Common myeloid progenitor, CD34-positive (primary cell): ENCODE measurements at regions not wholly inside any gene's neighbourhood (a gene's known extent, or its start where the extent isn't known, plus 50 kb on each side); places are given as distances from the start of the nearest gene placed in this dataset.

ENCODE experiments used
- CTCF ChIA-PET: fragments of 350-600 bp; sonication (Branson Sonifier 250); formaldehyde crosslinking; loops from one replicate; lab custom pipeline; 2021; ENCODE audit warnings: antibody characterized with exemption; lab: Charles Lee
- POLR2A ChIA-PET: fragments of 350-600 bp; sonication (Branson Sonifier 250); formaldehyde crosslinking; loops from one replicate; lab custom pipeline; 2021; ENCODE audit warnings: antibody characterized with exemption; lab: Charles Lee
- DNase-seq, 3 donors: peaks; one replicate each; pipeline versions ENCODE4 v3.0.0 to v3.0.0-alpha.2; 2013
- H3K27ac ChIP-seq, 2 experiments: 1 replicate in 1 of 2; 2 replicates in 1 of 2; pipeline ENCODE4 v1.7.0; 2013; ENCODE audit warnings: inconsistent platforms in 2 of 2, low read length in 2 of 2, mild to moderate bottlenecking in 2 of 2, low read depth in 1 of 2, moderate library complexity in 1 of 2; ENCODE audit not compliant: severe bottlenecking in 2 of 2, insufficient read depth in 1 of 2, poor library complexity in 1 of 2
- H3K27me3 ChIP-seq, 5 experiments: replicated peaks in 2 of 5; 1 replicate in 3 of 5; 2 replicates in 2 of 5; pipeline versions ENCODE4 v1.6.1 to v1.7.0; 2013; ENCODE audit warnings: low read length in 4 of 5, mild to moderate bottlenecking in 2 of 5, moderate library complexity in 2 of 5, inconsistent platforms in 1 of 5; ENCODE audit not compliant: insufficient read depth in 5 of 5, control insufficient read depth in 4 of 5
- H3K36me3 ChIP-seq, 4 experiments: 1 replicate in 2 of 4; 2 replicates in 2 of 4; pipeline versions ENCODE4 v1.6.1 to v1.7.0; 2013; ENCODE audit warnings: low read length in 3 of 4, control low read depth in 1 of 4, mild to moderate bottlenecking in 1 of 4; ENCODE audit not compliant: control insufficient read depth in 4 of 4, insufficient read depth in 4 of 4
- H3K4me1 ChIP-seq, 4 experiments: 1 replicate in 3 of 4; 2 replicates in 1 of 4; pipeline versions ENCODE4 v1.6.1 to v1.7.1; 2013; ENCODE audit warnings: low read length in 3 of 4, mild to moderate bottlenecking in 3 of 4, control low read depth in 1 of 4, inconsistent platforms in 1 of 4, moderate library complexity in 1 of 4; ENCODE audit not compliant: control insufficient read depth in 4 of 4, insufficient read depth in 4 of 4; ENCODE audit errors: control extremely low read depth in 1 of 4
- H3K4me3 ChIP-seq, 7 experiments: 1 replicate in 4 of 7; 2 replicates in 3 of 7; pipeline versions ENCODE4 v1.5.1 to v1.7.0; 2013; ENCODE audit warnings: mild to moderate bottlenecking in 7 of 7, low read length in 6 of 7, moderate library complexity in 6 of 7, inconsistent platforms in 2 of 7, low read depth in 2 of 7, control low read depth in 1 of 7; ENCODE audit not compliant: insufficient read depth in 4 of 7, control insufficient read depth in 1 of 7; ENCODE audit errors: extremely low read depth in 1 of 7
- H3K9me3 ChIP-seq, 5 experiments: 1 replicate in 4 of 5; 2 replicates in 1 of 5; pipeline versions ENCODE4 v1.6.1 to v1.7.1; 2013; ENCODE audit warnings: low read length in 4 of 5, mild to moderate bottlenecking in 2 of 5, inconsistent platforms in 1 of 5, low read depth in 1 of 5, moderate library complexity in 1 of 5; ENCODE audit not compliant: control insufficient read depth in 4 of 5, insufficient read depth in 2 of 5; ENCODE audit errors: control extremely low read depth in 1 of 5
- WGBS: methylation state at CpG from one replicate; pipeline ENCODE4 v1.1.5; 2013; ENCODE audit not compliant: insufficient coverage; 5-methylcytosine and 5-hydroxymethylcytosine counted together

GRCh38 chr7:53520841-53521240 lies 485.4 kb downstream of the POM121L12 start:
- POLR2A ChIA-PET = no interaction called here
- no peak overlapping the region for H3K4me3 ChIP-seq
- whole genome bisulfite sequencing = 100% methylated on average over 4 of the region's 5 CpGs
- DNase-seq = no peak
- H3K27me3 ChIP-seq = no peaks in the 10 kb centered on the region
- CTCF ChIA-PET = no interaction called here
- H3K36me3 ChIP-seq = no peaks in the 10 kb centered on the region
- peaks cover 0 to 3% (median 0%) of the 10 kb centered on the region in 5 experiments for H3K9me3 ChIP-seq
- H3K27ac ChIP-seq = no peak overlapping the region
- H3K4me1 ChIP-seq = no peaks in the 10 kb centered on the region

- H3K9me3 ChIP-seq = peaks cover 0 to 3% (median 0%) of the 10 kb centered on the region in 5 experiments
- H3K4me3 ChIP-seq = no peak overlapping the region
- no peak for DNase-seq
- no peaks in the 10 kb centered on the region for H3K27me3 ChIP-seq
- H3K4me1 ChIP-seq = no peaks in the 10 kb centered on the region
- no peak overlapping the region for H3K27ac ChIP-seq
- no CpG with 5 or more reads among the region's 1 CpG for WGBS
- H3K36me3 ChIP-seq = no peaks in the 10 kb centered on the region
- ChIA-PET CTCF (no interaction called here), POLR2A (no interaction called here)
Observed at GRCh38 chr7:53521638-53522184, 486.3 kb downstream of the POM121L12 start.

- no CpG with 5 or more reads among the region's 3 CpGs for WGBS
- no peak overlapping the region for H3K27ac ChIP-seq
- DNase-seq = no peak
- H3K27me3 ChIP-seq = no peaks in the 10 kb centered on the region
- CTCF ChIA-PET = no interaction called here
- H3K9me3 ChIP-seq = no peaks in the 10 kb centered on the region
- POLR2A ChIA-PET = no interaction called here
- no peak overlapping the region for H3K4me3 ChIP-seq
- H3K4me1 ChIP-seq = no peaks in the 10 kb centered on the region
- no peaks in the 10 kb centered on the region for H3K36me3 ChIP-seq
Observed at GRCh38 chr7:53539558-53539957, 504.1 kb downstream of the POM121L12 start.

- DNase-seq = no peak
- ChIA-PET CTCF (no interaction called here), POLR2A (no interaction called here)
- Histone ChIP-seq H3K4me3 (no peak overlapping the region), H3K27me3 (no peaks in the 10 kb centered on the region), H3K4me1 (no peaks in the 10 kb centered on the region), H3K36me3 (no peaks in the 10 kb centered on the region), H3K9me3 (no peaks in the 10 kb centered on the region), H3K27ac (no peak overlapping the region)
- WGBS = 94% methylated on average over 2 of the region's 2 CpGs
Observed at GRCh38 chr7:53541475-53541874, 506.0 kb downstream of the POM121L12 start.

GRCh38 chr7:53542157-53542556 lies 506.7 kb downstream of the POM121L12 start:
- ChIA-PET CTCF (no interaction called here), POLR2A (no interaction called here)
- Histone ChIP-seq H3K27ac (no peak overlapping the region), H3K9me3 (no peaks in the 10 kb centered on the region), H3K27me3 (no peaks in the 10 kb centered on the region), H3K36me3 (no peaks in the 10 kb centered on the region), H3K4me3 (no peak overlapping the region), H3K4me1 (no peaks in the 10 kb centered on the region)
- 94% methylated on average over 2 of the region's 5 CpGs for WGBS
- no peak for DNase-seq
